ENCODE measurements at regions not wholly inside any gene's neighbourhood (a gene's known extent, or its start where the extent isn't known, plus 50 kb on each side); places are given as distances from the start of the nearest gene placed in this dataset.

- no peak overlapping the region for H3K9ac ChIP-seq (ENCODE audit: control insufficient read depth, extremely low read depth, insufficient read depth, low read length)
- H3K4me3 ChIP-seq (ENCODE audit: control insufficient read depth in 2 of 3, extremely low read depth in 1 of 3, insufficient read depth in 2 of 3, low read depth in 1 of 3, low read length in 3 of 3), result no peak overlapping the region
- no peak overlapping the region for H2AFZ ChIP-seq (ENCODE audit: control insufficient read depth, low read length)
- no peaks in the 10 kb centered on the region for H3K27me3 ChIP-seq (ENCODE audit: control insufficient read depth, extremely low read depth, insufficient read depth, low read length)
- FAIRE-seq, result no peak
- dilution Hi-C loops (cut with MboI; ENCODE audit: extremely low pct_ligation_motif_present, low sequenced_read_pairs), result no loop called here
- no peak for DNase-seq (ENCODE audit: low read depth, low spot score)
- H3K27ac ChIP-seq (ENCODE audit: control insufficient read depth, insufficient read depth, low read length), result no peak overlapping the region
- no peak overlapping the region for H3K4me2 ChIP-seq (ENCODE audit: control insufficient read depth, extremely low read depth, insufficient read depth, low read depth, low read length)
- H3K9me1 ChIP-seq (ENCODE audit: control insufficient read depth, extremely low read depth, insufficient read depth, low read length), result no peaks in the 10 kb centered on the region
- TF ChIP-seq EZH2 (IDR thresholded peaks at IDR 0.05; ENCODE audit: low read length), result no peak
- no peak for TF ChIP-seq CTCF (optimal IDR thresholded peaks at IDR 0.05 in 1 of 3, IDR thresholded peaks at IDR 0.05 in 1 of 3, conservative IDR thresholded peaks at IDR 0.05 in 1 of 3; ENCODE audit: extremely low read depth in 1 of 3, insufficient read depth in 2 of 3, low read length in 3 of 3)
- no peaks in the 10 kb centered on the region for H4K20me1 ChIP-seq (ENCODE audit: control insufficient read depth, extremely low read depth, insufficient read depth, low read length)
- H3K36me3 ChIP-seq (ENCODE audit: control insufficient read depth in 2 of 2, extremely low read depth in 1 of 2, insufficient read depth in 2 of 2, low read length in 2 of 2), result no peaks in the 10 kb centered on the region
- H3K9me3 ChIP-seq (ENCODE audit: control insufficient read depth, low read depth, low read length), result no peaks in the 10 kb centered on the region
- H3K79me2 ChIP-seq (ENCODE audit: control insufficient read depth, insufficient read depth, low read length), result no peaks in the 10 kb centered on the region
- no peaks in the 10 kb centered on the region for H3K4me1 ChIP-seq (ENCODE audit: control insufficient read depth, extremely low read depth, insufficient read depth, low read length)
Measured at GRCh38 chr4:14524276-14524675, 478.0 kb upstream of the CPEB2 start.

DNA sequence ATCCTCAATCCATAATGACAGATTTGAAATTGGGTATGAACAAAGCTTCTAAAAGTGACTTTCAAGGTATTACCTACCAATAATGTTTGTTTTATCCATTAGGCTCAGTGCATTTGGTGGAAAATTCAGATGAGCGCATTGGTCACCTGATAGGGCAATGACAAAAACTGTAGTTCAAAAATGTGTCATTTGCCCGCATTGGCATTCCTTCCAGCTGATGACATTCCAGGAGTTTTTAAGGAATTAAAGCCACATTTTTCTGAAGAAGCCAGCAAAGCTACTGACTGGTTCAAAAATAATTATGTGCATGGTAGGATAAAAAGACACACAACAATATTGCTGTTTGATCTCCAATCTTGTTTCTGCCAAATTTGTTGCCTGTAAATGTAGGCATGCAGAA is 473.4 kb upstream of the CPEB2 start:
- dilution Hi-C loops (cut with MboI; ENCODE audit: extremely low pct_ligation_motif_present, low sequenced_read_pairs), result no loop called here
- Histone ChIP-seq H3K79me2 (ENCODE audit: control insufficient read depth, insufficient read depth, low read length) (no peaks in the 10 kb centered on the region), H3K4me1 (ENCODE audit: control insufficient read depth, extremely low read depth, insufficient read depth, low read length) (no peaks in the 10 kb centered on the region), H3K9me1 (ENCODE audit: control insufficient read depth, extremely low read depth, insufficient read depth, low read length) (no peaks in the 10 kb centered on the region), H3K4me3 (ENCODE audit: control insufficient read depth in 2 of 3, extremely low read depth in 1 of 3, insufficient read depth in 2 of 3, low read depth in 1 of 3, low read length in 3 of 3) (no peak overlapping the region), H3K4me2 (ENCODE audit: control insufficient read depth, extremely low read depth, insufficient read depth, low read depth, low read length) (no peak overlapping the region), H3K27ac (ENCODE audit: control insufficient read depth, insufficient read depth, low read length) (no peak overlapping the region), H2AFZ (ENCODE audit: control insufficient read depth, low read length) (no peak overlapping the region), H3K36me3 (ENCODE audit: control insufficient read depth in 2 of 2, extremely low read depth in 1 of 2, insufficient read depth in 2 of 2, low read length in 2 of 2) (no peaks in the 10 kb centered on the region), H4K20me1 (ENCODE audit: control insufficient read depth, extremely low read depth, insufficient read depth, low read length) (no peaks in the 10 kb centered on the region), H3K27me3 (ENCODE audit: control insufficient read depth, extremely low read depth, insufficient read depth, low read length) (no peaks in the 10 kb centered on the region), H3K9me3 (ENCODE audit: control insufficient read depth, low read depth, low read length) (no peaks in the 10 kb centered on the region), H3K9ac (ENCODE audit: control insufficient read depth, extremely low read depth, insufficient read depth, low read length) (no peak overlapping the region)
- TF ChIP-seq CTCF (optimal IDR thresholded peaks at IDR 0.05 in 1 of 3, IDR thresholded peaks at IDR 0.05 in 1 of 3, conservative IDR thresholded peaks at IDR 0.05 in 1 of 3; ENCODE audit: extremely low read depth in 1 of 3, insufficient read depth in 2 of 3, low read length in 3 of 3), result no peak
- no peak for TF ChIP-seq EZH2 (IDR thresholded peaks at IDR 0.05; ENCODE audit: low read length)
- no peak for FAIRE-seq
- no peak for DNase-seq (ENCODE audit: low read depth, low spot score)
